ENCODE measurements at regions not wholly inside any gene's neighbourhood (a gene's known extent, or its start where the extent isn't known, plus 50 kb on each side); places are given as distances from the start of the nearest gene placed in this dataset.

DNA sequence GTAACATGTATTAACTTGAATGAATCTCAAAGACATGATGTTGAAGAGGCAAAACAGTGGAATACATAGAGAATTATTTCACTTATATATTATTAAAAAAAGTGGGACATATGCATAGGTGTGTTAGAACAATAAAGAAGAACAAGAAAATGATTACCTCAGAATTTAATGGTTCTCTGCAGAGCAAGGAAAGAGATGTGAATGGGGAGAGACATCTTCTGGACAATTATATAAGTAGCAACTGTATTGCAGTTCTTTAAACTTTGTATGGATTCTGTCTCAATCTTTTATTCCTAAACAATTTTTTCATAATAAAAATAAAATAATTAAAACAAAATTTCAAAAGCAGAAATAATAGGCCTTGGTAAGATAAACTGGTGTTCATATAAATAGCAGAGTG lies 674.9 kb upstream of the ADGRL4 start:
- intact Hi-C loops (cut with micrococcal nuclease) = no loop called here

GRCh38 chr1:79679916-79680315 lies 673.4 kb upstream of the ADGRL4 start:
- H3K4me3 Mint-ChIP-seq = no peak overlapping the region
- H3K27ac Mint-ChIP-seq = no peak overlapping the region
- H3K27me3 Mint-ChIP-seq (ENCODE audit: insufficient read depth) = no peaks in the 10 kb centered on the region
- intact Hi-C loops (cut with micrococcal nuclease) = no loop called here
- no peaks in the 10 kb centered on the region for H3K36me3 Mint-ChIP-seq (ENCODE audit: low read depth)
- DNase-seq (ENCODE audit: low spot score) = no peak
- H3K4me1 Mint-ChIP-seq (ENCODE audit: low read depth) = no peaks in the 10 kb centered on the region
- H3K9me3 Mint-ChIP-seq = peaks cover 11% of the 10 kb centered on the region

More for the DNA sequence above, 674.9 kb upstream of the ADGRL4 start:
- DNase-seq (ENCODE audit: low spot score) = no peak
- Mint-ChIP-seq H3K27me3 (ENCODE audit: insufficient read depth) (no peaks in the 10 kb centered on the region), H3K27ac (no peak overlapping the region), H3K4me3 (no peak overlapping the region), H3K9me3 (peaks cover 11% of the 10 kb centered on the region), H3K4me1 (ENCODE audit: low read depth) (no peaks in the 10 kb centered on the region), H3K36me3 (ENCODE audit: low read depth) (no peaks in the 10 kb centered on the region)

GRCh38 chr1:79667848-79668696 lies 661.5 kb upstream of the ADGRL4 start:
- no peak for DNase-seq (ENCODE audit: low spot score)
- intact Hi-C loops (cut with micrococcal nuclease) = no loop called here
- H3K4me1 Mint-ChIP-seq (ENCODE audit: low read depth) = no peaks in the 10 kb centered on the region
- H3K27ac Mint-ChIP-seq = no peak overlapping the region
- H3K27me3 Mint-ChIP-seq (ENCODE audit: insufficient read depth) = no peaks in the 10 kb centered on the region
- peaks cover 5% of the 10 kb centered on the region for H3K9me3 Mint-ChIP-seq
- H3K4me3 Mint-ChIP-seq = no peak overlapping the region
- H3K36me3 Mint-ChIP-seq (ENCODE audit: low read depth) = no peaks in the 10 kb centered on the region

GRCh38 chr1:79667166-79667565 lies 660.6 kb upstream of the ADGRL4 start:
- intact Hi-C loops (cut with micrococcal nuclease) = no loop called here
- Mint-ChIP-seq H3K27me3 (ENCODE audit: insufficient read depth) (no peaks in the 10 kb centered on the region), H3K36me3 (ENCODE audit: low read depth) (no peaks in the 10 kb centered on the region), H3K4me1 (ENCODE audit: low read depth) (no peaks in the 10 kb centered on the region), H3K27ac (no peak overlapping the region), H3K4me3 (no peak overlapping the region), H3K9me3 (peaks cover 5% of the 10 kb centered on the region)
- DNase-seq (ENCODE audit: low spot score) = no peak

GRCh38 chr1:79663916-79664315 lies 657.4 kb upstream of the ADGRL4 start:
- no peaks in the 10 kb centered on the region for H3K27me3 Mint-ChIP-seq (ENCODE audit: insufficient read depth)
- no peak overlapping the region for H3K4me3 Mint-ChIP-seq
- H3K4me1 Mint-ChIP-seq (ENCODE audit: low read depth) = no peaks in the 10 kb centered on the region
- no peaks in the 10 kb centered on the region for H3K36me3 Mint-ChIP-seq (ENCODE audit: low read depth)
- no peak overlapping the region for H3K27ac Mint-ChIP-seq
- no peak for DNase-seq (ENCODE audit: low spot score)
- H3K9me3 Mint-ChIP-seq = no peaks in the 10 kb centered on the region
- intact Hi-C loops (cut with micrococcal nuclease) = no loop called here

DNA sequence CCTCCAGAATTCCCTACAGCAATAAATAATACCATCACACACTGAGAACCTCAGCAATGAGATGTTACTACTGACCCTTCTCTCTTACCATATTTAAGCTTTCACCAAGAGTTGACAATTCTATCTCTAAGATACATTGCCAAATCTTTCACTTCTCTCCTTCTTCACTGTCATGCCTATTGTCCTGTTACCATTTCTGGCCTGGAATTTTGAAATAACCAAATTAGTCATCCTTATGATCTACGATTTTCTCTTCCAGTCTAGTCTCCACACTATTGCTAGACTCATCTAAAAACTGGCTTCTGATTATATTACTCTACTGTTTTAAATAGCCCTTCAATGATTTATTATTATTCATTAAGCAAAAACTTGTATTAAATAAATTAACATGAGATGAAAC lies 656.1 kb upstream of the ADGRL4 start:
- no peaks in the 10 kb centered on the region for H3K9me3 Mint-ChIP-seq
- intact Hi-C loops (cut with micrococcal nuclease) = no loop called here
- no peak overlapping the region for H3K4me3 Mint-ChIP-seq
- no peaks in the 10 kb centered on the region for H3K27me3 Mint-ChIP-seq (ENCODE audit: insufficient read depth)
- H3K27ac Mint-ChIP-seq = no peak overlapping the region
- H3K36me3 Mint-ChIP-seq (ENCODE audit: low read depth) = no peaks in the 10 kb centered on the region
- no peak for DNase-seq (ENCODE audit: low spot score)
- H3K4me1 Mint-ChIP-seq (ENCODE audit: low read depth) = no peaks in the 10 kb centered on the region

DNA sequence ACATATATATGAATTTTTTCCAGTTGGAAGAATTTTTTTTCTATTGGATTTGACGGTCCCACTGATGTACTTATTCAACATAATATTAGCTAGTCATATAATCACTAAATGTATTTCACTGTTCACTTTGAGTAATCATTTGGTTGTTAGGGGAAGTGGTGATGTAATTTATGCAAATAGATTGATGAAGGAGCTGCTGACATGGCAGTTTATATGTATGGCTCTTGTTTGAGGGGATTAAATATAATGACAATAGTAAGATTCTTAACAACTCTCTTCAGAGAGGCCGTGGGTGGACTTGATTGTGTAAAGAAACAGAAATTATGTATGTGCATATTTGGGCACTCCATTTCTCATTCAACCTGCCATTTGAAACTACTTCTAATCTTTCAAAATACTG lies 653.6 kb upstream of the ADGRL4 start:
- Mint-ChIP-seq H3K9me3 (no peaks in the 10 kb centered on the region), H3K27ac (no peak overlapping the region), H3K36me3 (ENCODE audit: low read depth) (no peaks in the 10 kb centered on the region), H3K4me1 (ENCODE audit: low read depth) (no peaks in the 10 kb centered on the region), H3K27me3 (ENCODE audit: insufficient read depth) (no peaks in the 10 kb centered on the region), H3K4me3 (no peak overlapping the region)
- DNase-seq (ENCODE audit: low spot score) = no peak
- intact Hi-C loops (cut with micrococcal nuclease) = no loop called here

DNA sequence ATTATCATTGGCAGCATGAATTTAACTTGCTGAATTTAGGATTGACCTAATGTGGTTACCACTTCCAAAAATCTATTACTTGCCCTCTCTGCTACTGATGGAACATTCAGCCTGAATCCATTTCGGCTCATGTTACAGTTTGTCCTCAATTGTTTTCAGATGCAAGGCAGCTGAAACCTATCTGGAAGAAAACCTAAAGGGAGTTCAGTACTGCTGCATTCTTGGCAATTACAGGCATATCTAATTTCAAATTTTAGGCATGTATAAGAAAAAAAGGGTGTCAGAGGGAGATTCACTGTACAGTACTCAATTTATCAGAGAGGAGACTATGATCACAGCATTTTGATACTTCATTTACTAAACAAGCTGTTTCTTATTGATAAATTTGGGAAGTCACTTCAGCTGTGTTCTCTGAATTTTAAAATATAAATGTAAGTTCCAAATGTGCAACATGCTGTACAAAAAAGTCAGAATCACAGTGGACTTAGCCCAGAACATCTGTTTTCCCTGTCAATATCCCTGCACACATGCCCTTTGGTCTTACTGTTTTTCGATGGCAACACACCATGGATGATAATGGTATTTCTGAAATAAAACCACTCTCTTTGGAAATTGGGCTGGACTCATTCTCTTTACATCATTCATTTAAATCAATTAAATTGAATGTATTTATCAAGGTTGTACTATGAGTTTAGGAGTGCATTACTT lies 651.6 kb upstream of the ADGRL4 start:
- H3K4me3 Mint-ChIP-seq = no peak overlapping the region
- no peaks in the 10 kb centered on the region for H3K9me3 Mint-ChIP-seq
- no peaks in the 10 kb centered on the region for H3K4me1 Mint-ChIP-seq (ENCODE audit: low read depth)
- H3K27me3 Mint-ChIP-seq (ENCODE audit: insufficient read depth) = no peaks in the 10 kb centered on the region
- DNase-seq (ENCODE audit: low spot score) = no peak
- no peaks in the 10 kb centered on the region for H3K36me3 Mint-ChIP-seq (ENCODE audit: low read depth)
- H3K27ac Mint-ChIP-seq = no peak overlapping the region
- intact Hi-C loops (cut with micrococcal nuclease) = no loop called here

DNA sequence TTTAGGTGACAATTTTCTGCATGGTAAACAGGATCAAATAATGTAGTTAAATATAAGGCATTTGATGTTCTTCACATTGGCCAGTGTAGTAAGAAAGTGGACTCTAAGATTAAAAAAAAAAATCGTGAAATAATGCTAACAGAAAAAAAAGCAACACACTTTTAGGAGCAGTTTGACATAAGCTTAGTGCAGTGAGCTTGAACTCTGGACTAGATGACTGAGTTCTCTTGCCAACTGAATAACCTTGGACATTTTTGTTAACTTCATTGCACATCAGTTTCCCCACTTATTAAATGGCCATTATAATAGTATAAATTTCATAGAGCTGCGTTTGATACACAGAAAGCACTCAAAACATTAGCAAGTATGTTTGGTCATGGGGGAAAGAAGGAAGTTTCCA lies 649.3 kb upstream of the ADGRL4 start:
- Mint-ChIP-seq H3K36me3 (ENCODE audit: low read depth) (no peaks in the 10 kb centered on the region), H3K4me1 (ENCODE audit: low read depth) (no peaks in the 10 kb centered on the region), H3K27ac (no peak overlapping the region), H3K9me3 (no peaks in the 10 kb centered on the region), H3K27me3 (ENCODE audit: insufficient read depth) (no peaks in the 10 kb centered on the region), H3K4me3 (no peak overlapping the region)
- no peak for DNase-seq (ENCODE audit: low spot score)
- intact Hi-C loops (cut with micrococcal nuclease) = no loop called here

- H3K27me3 Mint-ChIP-seq (ENCODE audit: insufficient read depth) = no peaks in the 10 kb centered on the region
- no peaks in the 10 kb centered on the region for H3K36me3 Mint-ChIP-seq (ENCODE audit: low read depth)
- H3K9me3 Mint-ChIP-seq = no peaks in the 10 kb centered on the region
- H3K4me1 Mint-ChIP-seq (ENCODE audit: low read depth) = no peaks in the 10 kb centered on the region
- DNase-seq (ENCODE audit: low spot score) = no peak
- intact Hi-C loops (cut with micrococcal nuclease) = no loop called here
- H3K4me3 Mint-ChIP-seq = no peak overlapping the region
- no peak overlapping the region for H3K27ac Mint-ChIP-seq
These were observed 645.9 kb upstream of the ADGRL4 start for GRCh38 chr1:79652426-79652825.

DNA sequence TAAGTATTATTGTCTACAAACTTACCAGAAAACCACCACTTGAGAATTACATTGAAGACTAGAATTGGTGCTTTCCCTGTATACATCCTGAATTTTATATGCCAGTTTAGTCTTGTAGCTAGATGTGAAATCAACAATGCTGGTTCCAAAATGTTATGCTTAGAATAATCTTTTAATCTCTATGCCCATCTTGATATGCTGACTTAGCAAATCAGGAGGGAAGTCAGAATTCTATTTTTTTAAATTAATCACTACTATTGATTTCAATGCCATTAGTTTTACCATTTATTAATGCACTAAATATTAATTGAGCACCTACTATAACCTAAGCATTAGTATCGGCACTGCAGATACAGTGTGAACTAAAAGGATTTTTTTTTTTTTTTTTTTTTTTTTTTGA lies 641.6 kb upstream of the ADGRL4 start:
- DNase-seq (ENCODE audit: low spot score) = no peak
- Mint-ChIP-seq H3K27ac (no peak overlapping the region), H3K4me3 (no peak overlapping the region), H3K36me3 (ENCODE audit: low read depth) (no peaks in the 10 kb centered on the region), H3K4me1 (ENCODE audit: low read depth) (no peaks in the 10 kb centered on the region), H3K9me3 (peaks cover 7% of the 10 kb centered on the region), H3K27me3 (ENCODE audit: insufficient read depth) (no peaks in the 10 kb centered on the region)
- intact Hi-C loops (cut with micrococcal nuclease) = no loop called here

DNA sequence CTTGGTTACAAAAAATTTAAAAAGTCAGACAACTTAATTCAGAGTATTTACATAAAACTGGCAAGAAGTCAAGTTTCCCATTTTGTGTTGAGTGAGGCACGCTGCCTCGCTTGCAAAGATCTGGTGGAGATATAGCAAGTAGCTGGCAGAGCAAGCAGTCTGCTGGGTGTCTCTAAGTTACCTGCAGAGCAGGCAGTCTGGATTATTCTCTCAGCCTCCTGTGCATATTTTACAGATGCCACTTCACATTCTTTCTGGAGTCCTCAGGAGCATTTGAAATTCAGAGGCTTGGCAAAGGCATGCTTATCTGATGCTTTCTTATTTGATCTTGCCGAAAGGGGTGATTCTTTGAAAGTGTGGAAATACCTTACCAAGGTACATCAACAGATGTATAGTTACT lies 640.4 kb upstream of the ADGRL4 start:
- Mint-ChIP-seq H3K27me3 (ENCODE audit: insufficient read depth) (no peaks in the 10 kb centered on the region), H3K4me1 (ENCODE audit: low read depth) (no peaks in the 10 kb centered on the region), H3K9me3 (peaks cover 7% of the 10 kb centered on the region), H3K27ac (no peak overlapping the region), H3K36me3 (ENCODE audit: low read depth) (no peaks in the 10 kb centered on the region), H3K4me3 (no peak overlapping the region)
- intact Hi-C loops (cut with micrococcal nuclease) = no loop called here
- no peak for DNase-seq (ENCODE audit: low spot score)

- H3K27me3 Mint-ChIP-seq (ENCODE audit: insufficient read depth) = no peaks in the 10 kb centered on the region
- no peak for DNase-seq (ENCODE audit: low spot score)
- no peaks in the 10 kb centered on the region for H3K36me3 Mint-ChIP-seq (ENCODE audit: low read depth)
- H3K9me3 Mint-ChIP-seq = peaks cover 7% of the 10 kb centered on the region
- no peak overlapping the region for H3K4me3 Mint-ChIP-seq
- no peaks in the 10 kb centered on the region for H3K4me1 Mint-ChIP-seq (ENCODE audit: low read depth)
- intact Hi-C loops (cut with micrococcal nuclease) = no loop called here
- H3K27ac Mint-ChIP-seq = no peak overlapping the region
These were observed 631.9 kb upstream of the ADGRL4 start for GRCh38 chr1:79638382-79638781.

Measured in activated T-helper 1 cell treated with anti-CD3 and anti-CD28 coated beads, Interleukin-12 subunit alpha, Interleukin-12 subunit beta, Interleukin-2, Interleukin-4 antibody, amounts not matched to agents 30 ng/mL and 10 ng/mL and 1 ng/mL, durations not matched to agents 14 hours and 24 hours and 36 hours (primary cell).